Smooth muscle cell (in vitro differentiated cells): ENCODE measurements at regions not wholly inside any gene's neighbourhood (a gene's known extent, or its start where the extent isn't known, plus 50 kb on each side); places are given as distances from the start of the nearest gene placed in this dataset.

Experiments used
- DNase-seq: peaks from one replicate; lab custom pipeline; 2025; ENCODE audit not compliant: unreplicated experiment; lab: John Stamatoyannopoulos, UW
- H2AFZ ChIP-seq: fragments of 200-600 bp; sonication (generic); 2 replicates; pipeline ENCODE4 v1.6.0; 2016; ENCODE audit warnings: antibody characterized with exemption, low read depth, mild to moderate bottlenecking
- H3F3A ChIP-seq: fragments of 200-600 bp; sonication (generic); 2 replicates; pipeline ENCODE4 v1.6.0; 2017; ENCODE audit warnings: antibody characterized with exemption, low read depth
- H3K27ac ChIP-seq: fragments of 200-600 bp; sonication (generic); 2 replicates; pipeline ENCODE4 v1.5.1; 2016; ENCODE audit warnings: low read depth, mild to moderate bottlenecking
- H3K27me3 ChIP-seq: fragments of 200-600 bp; sonication (generic); 2 replicates; pipeline ENCODE4 v1.6.1; 2016; ENCODE audit warnings: low read depth, mild to moderate bottlenecking
- H3K36me3 ChIP-seq: fragments of 200-600 bp; sonication (generic); 2 replicates; pipeline ENCODE4 v1.5.1; 2016; ENCODE audit warnings: low read depth
- H3K4me1 ChIP-seq: fragments of 200-600 bp; sonication (generic); 2 replicates; pipeline ENCODE4 v1.5.1; 2016; ENCODE audit warnings: low read depth
- H3K4me2 ChIP-seq: fragments of 200-600 bp; sonication (generic); 2 replicates; pipeline ENCODE4 v1.6.0; 2016; ENCODE audit warnings: mild to moderate bottlenecking
- H3K4me3 ChIP-seq: fragments of 200-600 bp; sonication (generic); 2 replicates; pipeline ENCODE4 v1.5.1; 2016; ENCODE audit warnings: mild to moderate bottlenecking
- H3K79me2 ChIP-seq: fragments of 200-600 bp; sonication (generic); 2 replicates; pipeline ENCODE4 v1.6.0; 2016; ENCODE audit warnings: low read depth, mild to moderate bottlenecking
- H3K9ac ChIP-seq: fragments of 200-600 bp; sonication (generic); 2 replicates; pipeline ENCODE4 v1.6.0; 2016; ENCODE audit warnings: low read depth
- H3K9me3 ChIP-seq: fragments of 200-600 bp; sonication (generic); replicated peaks from 2 replicates; pipeline ENCODE4 v1.5.1; 2016; ENCODE audit warnings: low read depth
- H4K20me1 ChIP-seq: fragments of 200-600 bp; sonication (generic); 2 replicates; pipeline ENCODE4 v1.6.0; 2016; ENCODE audit warnings: low read depth
- WGBS: methylation state at CpG from one replicate; pipeline ENCODE4 v1.1.7; 2016; ENCODE audit warnings: low lambda C conversion rate; 5-methylcytosine and 5-hydroxymethylcytosine counted together
- TF ChIP-seq, protein P1 (sequence below): fragments of 200-600 bp; sonication (generic); IDR thresholded peaks from 2 replicates; pipeline ENCODE4 v1.5.1; 2017; ENCODE audit warnings: borderline replicate concordance, mild to moderate bottlenecking, antibody characterized with exemption; ENCODE audit not compliant: insufficient read depth, poor library complexity, severe bottlenecking

DNA sequence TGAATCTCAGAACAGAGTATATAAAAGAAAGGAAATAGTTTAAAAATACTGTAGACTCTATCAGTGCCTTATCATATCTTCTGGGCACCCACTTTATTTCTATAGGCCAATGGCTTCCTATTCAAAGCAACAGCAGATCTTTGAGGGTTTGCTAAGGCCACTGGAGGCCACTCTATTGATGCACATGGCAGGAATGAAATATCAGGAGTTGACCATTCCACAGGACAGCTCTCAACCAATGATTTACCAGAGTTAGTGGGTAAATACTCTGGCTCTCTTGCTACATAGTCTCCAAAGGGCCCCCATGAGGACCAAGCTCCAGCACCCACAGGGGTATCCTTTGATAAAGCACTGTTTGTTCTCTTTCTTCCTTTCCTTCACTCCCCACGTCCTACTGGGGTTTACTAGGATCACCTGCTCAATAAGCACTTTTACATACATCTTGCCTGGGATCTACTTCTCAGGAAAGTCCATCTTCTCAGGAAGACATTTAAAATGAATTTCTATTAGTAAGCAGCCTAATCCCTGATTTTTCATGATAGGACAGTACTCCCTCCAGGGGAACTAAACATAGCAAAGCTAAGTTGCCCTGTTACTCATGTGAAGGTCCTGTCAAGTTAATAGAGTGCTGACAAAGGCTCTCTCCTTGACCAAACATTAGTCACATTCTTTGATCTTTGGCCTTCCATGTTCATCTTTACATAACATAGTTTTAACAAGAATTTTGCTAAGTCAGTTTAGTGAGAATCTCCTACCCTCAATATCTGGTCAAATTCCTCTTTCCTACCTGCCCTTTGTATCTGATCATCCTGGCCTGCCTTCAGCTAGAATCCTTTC, 459.7 kb downstream of the GRXCR1 start:
- no peaks in the 10 kb centered on the region for H3K36me3 ChIP-seq
- H3K79me2 ChIP-seq, result no peaks in the 10 kb centered on the region
- no peaks in the 10 kb centered on the region for H3K27me3 ChIP-seq
- H3F3A ChIP-seq, result no peaks in the 10 kb centered on the region
- WGBS, result 90% methylated on average over 1 of the region's 1 CpG
- DNase-seq, result no peak
- H3K4me2 ChIP-seq, result peak overlapping the region; percentile 0
- H3K4me3 ChIP-seq, result no peak overlapping the region
- no peak overlapping the region for H3K9ac ChIP-seq
- TF ChIP-seq, protein P1, sequence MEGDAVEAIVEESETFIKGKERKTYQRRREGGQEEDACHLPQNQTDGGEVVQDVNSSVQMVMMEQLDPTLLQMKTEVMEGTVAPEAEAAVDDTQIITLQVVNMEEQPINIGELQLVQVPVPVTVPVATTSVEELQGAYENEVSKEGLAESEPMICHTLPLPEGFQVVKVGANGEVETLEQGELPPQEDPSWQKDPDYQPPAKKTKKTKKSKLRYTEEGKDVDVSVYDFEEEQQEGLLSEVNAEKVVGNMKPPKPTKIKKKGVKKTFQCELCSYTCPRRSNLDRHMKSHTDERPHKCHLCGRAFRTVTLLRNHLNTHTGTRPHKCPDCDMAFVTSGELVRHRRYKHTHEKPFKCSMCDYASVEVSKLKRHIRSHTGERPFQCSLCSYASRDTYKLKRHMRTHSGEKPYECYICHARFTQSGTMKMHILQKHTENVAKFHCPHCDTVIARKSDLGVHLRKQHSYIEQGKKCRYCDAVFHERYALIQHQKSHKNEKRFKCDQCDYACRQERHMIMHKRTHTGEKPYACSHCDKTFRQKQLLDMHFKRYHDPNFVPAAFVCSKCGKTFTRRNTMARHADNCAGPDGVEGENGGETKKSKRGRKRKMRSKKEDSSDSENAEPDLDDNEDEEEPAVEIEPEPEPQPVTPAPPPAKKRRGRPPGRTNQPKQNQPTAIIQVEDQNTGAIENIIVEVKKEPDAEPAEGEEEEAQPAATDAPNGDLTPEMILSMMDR, result no peak
- H2AFZ ChIP-seq, result no peak overlapping the region
- no peaks in the 10 kb centered on the region for H3K9me3 ChIP-seq
- H3K27ac ChIP-seq, result no peak overlapping the region
- no peaks in the 10 kb centered on the region for H4K20me1 ChIP-seq
- H3K4me1 ChIP-seq, result no peaks in the 10 kb centered on the region

DNA sequence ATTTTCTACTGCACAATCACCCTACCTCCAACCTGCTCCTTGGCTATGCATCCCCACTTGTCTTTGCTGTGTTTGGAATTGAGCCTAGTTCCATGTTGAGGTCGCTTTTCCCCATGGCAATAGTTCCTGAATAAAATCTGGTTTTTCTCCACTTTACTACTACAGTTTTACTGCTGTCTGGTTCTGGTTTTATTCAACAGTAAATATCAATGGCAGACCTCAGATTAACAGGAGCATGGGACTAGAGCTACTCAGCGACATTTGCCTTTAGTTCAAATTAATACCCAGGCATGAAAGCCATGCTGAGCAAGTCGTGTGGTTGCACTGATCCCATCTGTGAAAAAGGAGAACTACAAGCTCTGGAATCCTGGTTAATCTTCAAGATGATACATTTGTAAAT, 460.3 kb downstream of the GRXCR1 start:
- Histone ChIP-seq H3K79me2 (no peaks in the 10 kb centered on the region), H3K4me2 (peak overlapping the region; percentile 0), H4K20me1 (no peaks in the 10 kb centered on the region), H3F3A (no peaks in the 10 kb centered on the region), H3K4me1 (no peaks in the 10 kb centered on the region), H3K27me3 (no peaks in the 10 kb centered on the region), H3K36me3 (no peaks in the 10 kb centered on the region), H3K4me3 (no peak overlapping the region), H3K27ac (no peak overlapping the region), H3K9ac (no peak overlapping the region), H2AFZ (no peak overlapping the region), H3K9me3 (no peaks in the 10 kb centered on the region)
- WGBS, result 28% methylated on average over 3 of the region's 3 CpGs
- TF ChIP-seq, protein P1, result no peak
- no peak for DNase-seq

DNA sequence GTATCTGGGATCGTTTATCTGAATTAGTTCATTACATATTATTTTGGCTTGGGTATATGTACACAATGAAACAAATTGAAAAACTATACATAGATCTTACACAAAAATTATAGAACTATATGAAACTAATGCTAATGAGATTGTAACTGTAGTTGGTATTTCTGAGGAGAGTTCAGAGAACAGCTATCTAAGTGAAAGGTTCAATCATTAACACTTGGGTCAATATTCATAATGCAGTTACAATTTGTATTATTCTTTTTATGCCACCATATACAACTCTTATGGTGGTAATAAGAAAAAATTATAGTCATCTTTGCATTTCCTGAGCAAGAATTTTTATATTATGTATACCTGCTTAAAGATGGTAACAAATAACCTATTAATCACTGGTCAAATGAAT, 461.0 kb downstream of the GRXCR1 start:
- no peaks in the 10 kb centered on the region for H3K79me2 ChIP-seq
- TF ChIP-seq, protein P1, result no peak
- H2AFZ ChIP-seq, result no peak overlapping the region
- no peaks in the 10 kb centered on the region for H3F3A ChIP-seq
- DNase-seq, result no peak
- no peak overlapping the region for H3K4me3 ChIP-seq
- H3K9me3 ChIP-seq, result no peaks in the 10 kb centered on the region
- 39% methylated on average over 1 of the region's 1 CpG for WGBS
- no peaks in the 10 kb centered on the region for H4K20me1 ChIP-seq
- H3K4me1 ChIP-seq, result no peaks in the 10 kb centered on the region
- no peak overlapping the region for H3K27ac ChIP-seq
- no peaks in the 10 kb centered on the region for H3K27me3 ChIP-seq
- H3K4me2 ChIP-seq, result no peak overlapping the region
- H3K36me3 ChIP-seq, result no peaks in the 10 kb centered on the region
- no peak overlapping the region for H3K9ac ChIP-seq

DNA sequence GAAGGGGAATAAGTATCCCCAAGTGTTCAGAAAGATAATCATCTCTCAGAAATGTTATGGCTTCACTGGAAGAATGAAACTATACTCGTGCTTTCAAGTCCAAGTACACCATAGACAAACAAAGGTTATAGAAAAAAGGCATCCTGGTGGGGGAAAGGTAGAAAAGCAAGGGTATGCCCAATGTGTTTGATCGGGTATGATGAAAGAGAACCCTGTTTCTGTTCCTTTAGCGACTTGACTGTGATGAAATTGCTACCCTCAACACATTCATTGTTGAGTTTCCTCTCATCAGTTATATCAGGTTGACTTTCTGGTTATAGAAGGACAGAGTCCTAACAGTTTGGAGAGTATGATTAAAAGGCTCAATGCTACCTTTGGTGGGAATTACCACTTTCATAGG, 464.3 kb downstream of the GRXCR1 start:
- Histone ChIP-seq H4K20me1 (no peaks in the 10 kb centered on the region), H3K4me2 (no peak overlapping the region), H3K36me3 (no peaks in the 10 kb centered on the region), H3K79me2 (no peaks in the 10 kb centered on the region), H3K9ac (no peak overlapping the region), H3K9me3 (no peaks in the 10 kb centered on the region), H3K27ac (no peak overlapping the region), H3K4me3 (no peak overlapping the region), H2AFZ (no peak overlapping the region), H3F3A (no peaks in the 10 kb centered on the region), H3K4me1 (no peaks in the 10 kb centered on the region), H3K27me3 (no peaks in the 10 kb centered on the region)
- TF ChIP-seq, protein P1, result no peak
- DNase-seq, result no peak
- 88% methylated on average over 3 of the region's 3 CpGs for WGBS
